ENCODE measurements at regions not wholly inside any gene's neighbourhood (a gene's known extent, or its start where the extent isn't known, plus 50 kb on each side); places are given as distances from the start of the nearest gene placed in this dataset.

GRCh38 chr18:29250843-29251242 is 1073.9 kb upstream of the CDH2 start (continued):
- TF ChIP-seq SCMH1 (CRISPR knock-in tag; IDR thresholded peaks at IDR 0.05; ENCODE audit: borderline replicate concordance) = no peak
- TF ChIP-seq ZFY (CRISPR knock-in tag; IDR thresholded peaks at IDR 0.05) = no peak
- TF ChIP-seq CHD2 (IDR thresholded peaks at IDR 0.05; ENCODE audit: low read depth, low read length) = no peak
- no peak for TF ChIP-seq KDM3A (CRISPR knock-in tag; IDR thresholded peaks at IDR 0.05; ENCODE audit: low read depth)
- no peak for TF ChIP-seq ZNF558 (CRISPR knock-in tag; IDR thresholded peaks at IDR 0.05; ENCODE audit: borderline replicate concordance)
- no peak for TF ChIP-seq NRL (CRISPR knock-in tag; IDR thresholded peaks at IDR 0.05; ENCODE audit: borderline replicate concordance)
- TF ChIP-seq ZKSCAN5 (CRISPR knock-in tag; IDR thresholded peaks at IDR 0.05) = no peak

- H3K4me3 ChIP-seq (replicated peaks in 1 of 3; ENCODE audit: insufficient read depth in 1 of 3, low read depth in 2 of 3, low read length in 3 of 3) = no peak overlapping the region
- no peaks in the 10 kb centered on the region for H3K9me3 ChIP-seq (ENCODE audit: low read length)
- ATAC-seq (no peak), FAIRE-seq (no peak), DNase-seq (ENCODE audit: low spot score) (no peak)
- ChIA-PET POLR2A (no interaction called here), CTCF (ENCODE audit: low intra/inter-chr PET ratio, low total read pairs) (no interaction called here)
- no peaks in the 10 kb centered on the region for H3K4me1 ChIP-seq (ENCODE audit: insufficient read depth, low read length)
- no peak overlapping the region for H2AFZ ChIP-seq (ENCODE audit: low read length)
- H3K27me3 ChIP-seq (ENCODE audit: control insufficient read depth in 1 of 2, insufficient read depth in 2 of 2, low read length in 2 of 2) = no peaks in the 10 kb centered on the region
- 27% methylated on average over 4 of the region's 4 CpGs for WGBS (ENCODE audit: low lambda C conversion rate)
- TF ChIP-seq ZNF749 (CRISPR knock-in tag; IDR thresholded peaks at IDR 0.05; ENCODE audit: borderline replicate concordance) (no peak), ZNF382 (CRISPR knock-in tag; IDR thresholded peaks at IDR 0.05; ENCODE audit: borderline replicate concordance) (no peak), MAZ (IDR thresholded peaks at IDR 0.05; ENCODE audit: borderline replicate concordance, low read depth, low read length) (no peak), MAZ (CRISPR knock-in tag; IDR thresholded peaks at IDR 0.05; ENCODE audit: low read depth) (no peak), MNT (IDR thresholded peaks at IDR 0.05) (no peak), ZNF614 (CRISPR knock-in tag; IDR thresholded peaks at IDR 0.05; ENCODE audit: borderline replicate concordance) (no peak), ZKSCAN5 (CRISPR knock-in tag; IDR thresholded peaks at IDR 0.05) (no peak), ZNF816 (CRISPR knock-in tag; IDR thresholded peaks at IDR 0.05; ENCODE audit: borderline replicate concordance) (no peak), ARNT (IDR thresholded peaks at IDR 0.05) (no peak), NR3C1 (CRISPR knock-in tag; IDR thresholded peaks at IDR 0.05) (no peak), ZNF441 (CRISPR knock-in tag; IDR thresholded peaks at IDR 0.05; ENCODE audit: borderline replicate concordance) (no peak), ZNF17 (CRISPR knock-in tag; IDR thresholded peaks at IDR 0.05) (no peak), PCBP1 (IDR thresholded peaks at IDR 0.05; ENCODE audit: borderline replicate concordance, low read depth, low read length) (no peak)
- no peak overlapping the region for H3K4me2 ChIP-seq (ENCODE audit: low read depth, low read length)
- no peak overlapping the region for H3K27ac ChIP-seq (ENCODE audit: extremely low read length, insufficient read depth, low read length)
- in situ Hi-C loops (cut with HindIII; ENCODE audit: extremely low pct_ligation_motif_present, low pct_unique_long_range_greater_than_20kb) = no loop called here
- intact Hi-C loops (cut with micrococcal nuclease; ENCODE audit: unreplicated experiment) = no loop called here
- H4K20me1 ChIP-seq (ENCODE audit: insufficient read depth, low read length) = no peaks in the 10 kb centered on the region
- H3K9ac ChIP-seq (ENCODE audit: insufficient read depth, low read depth, low read length) = no peak overlapping the region
- no TSS peak for BruUV-seq (replicated peaks)
- no peaks in the 10 kb centered on the region for H3K36me3 ChIP-seq (replicated peaks in 1 of 2; ENCODE audit: control insufficient read depth in 1 of 2, insufficient read depth in 2 of 2, low read length in 2 of 2)
- no peaks in the 10 kb centered on the region for H3K79me2 ChIP-seq (ENCODE audit: insufficient read depth, low read length)
Observed at GRCh38 chr18:29250259-29250658, 1073.3 kb upstream of the CDH2 start.
